HL-60 (cell line): ENCODE measurements at regions not wholly inside any gene's neighbourhood (a gene's known extent, or its start where the extent isn't known, plus 50 kb on each side); places are given as distances from the start of the nearest gene placed in this dataset.

Experiments
- DNase-seq, 2 experiments: peaks; one replicate each; pipeline ENCODE4 v3.0.0-alpha.2; 2010 to 2020; ENCODE audit warnings: low read depth in 1 of 2, low spot score in 1 of 2
- H3K27ac ChIP-seq: fragments of 250-450 bp; sonication (Bioruptor Pico); replicated peaks from 2 replicates; pipeline ENCODE4 v1.5.1; 2020; ENCODE audit warnings: mild to moderate bottlenecking, moderate library complexity
- H3K27me3 ChIP-seq: fragments of 250-450 bp; sonication (Bioruptor Pico); 2 replicates; pipeline ENCODE4 v1.5.1; 2021; ENCODE audit warnings: mild to moderate bottlenecking, moderate library complexity; ENCODE audit not compliant: insufficient read depth, poor library complexity, severe bottlenecking
- H3K4me3 ChIP-seq: replicated peaks from 2 replicates; pipeline ENCODE4 v1.5.1; 2011; ENCODE audit warnings: mild to moderate bottlenecking, control low read depth, low read length; ENCODE audit not compliant: insufficient read depth
- CTCF ChIP-seq: IDR thresholded peaks from one replicate; pipeline ENCODE4 v1.5.1; 2011; ENCODE audit warnings: low read length, control low read depth, inconsistent platforms; ENCODE audit not compliant: insufficient read depth
- GABPA ChIP-seq: IDR thresholded peaks from 2 replicates; pipeline ENCODE4 v1.6.1; 2012; ENCODE audit warnings: low read depth
- POLR2AphosphoS5 ChIP-seq: IDR thresholded peaks from 2 replicates; pipeline ENCODE4 v1.6.1; 2012; ENCODE audit warnings: low read depth
- REST ChIP-seq: IDR thresholded peaks from 2 replicates; pipeline ENCODE4 v1.6.1; 2012; ENCODE audit warnings: low read depth; ENCODE audit not compliant: insufficient replicate concordance
- SPI1 ChIP-seq: IDR thresholded peaks from 2 replicates; pipeline ENCODE4 v1.6.1; 2012; ENCODE audit warnings: low read depth, mild to moderate bottlenecking, borderline replicate concordance

GRCh38 chr10:2431961-2432360 lies 635.4 kb upstream of the PFKP start:
- DNase-seq, result no peak
- Histone ChIP-seq H3K27ac (no peak overlapping the region), H3K27me3 (no peaks in the 10 kb centered on the region), H3K4me3 (no peak overlapping the region)
- TF ChIP-seq POLR2AphosphoS5, result no peak
- TF ChIP-seq SPI1, result no peak
- TF ChIP-seq REST, result no peak
- no peak for TF ChIP-seq CTCF
- TF ChIP-seq GABPA, result no peak

- Histone ChIP-seq H3K4me3 (no peak overlapping the region), H3K27ac (no peak overlapping the region), H3K27me3 (no peaks in the 10 kb centered on the region)
- no peak for DNase-seq
- TF ChIP-seq POLR2AphosphoS5 (no peak), CTCF (no peak), REST (no peak), SPI1 (no peak), GABPA (no peak)
Measured at GRCh38 chr10:2427412-2427811, 639.9 kb upstream of the PFKP start.

- Histone ChIP-seq H3K27ac (no peak overlapping the region), H3K4me3 (no peak overlapping the region), H3K27me3 (no peaks in the 10 kb centered on the region)
- DNase-seq, result no peak
- TF ChIP-seq SPI1 (no peak), POLR2AphosphoS5 (no peak), CTCF (no peak), REST (no peak), GABPA (no peak)
Measured at GRCh38 chr10:2425320-2425719, 642.0 kb upstream of the PFKP start.
